ENCODE measurements at regions not wholly inside any gene's neighbourhood (a gene's known extent, or its start where the extent isn't known, plus 50 kb on each side); places are given as distances from the start of the nearest gene placed in this dataset.

- no peak overlapping the region for H3K4me3 Mint-ChIP-seq
- no peak overlapping the region for H3K27ac Mint-ChIP-seq
- peaks cover 4% of the 10 kb centered on the region for H3K9me3 Mint-ChIP-seq
These were observed 177.3 kb downstream of the EMP1 start for GRCh38 chr12:13373803-13374202.

GRCh38 chr12:13373131-13373530, 176.6 kb downstream of the EMP1 start:
- peaks cover 7% of the 10 kb centered on the region for H3K27me3 Mint-ChIP-seq
- H3K4me3 Mint-ChIP-seq = no peak overlapping the region
- DNase-seq = no peak
- no peaks in the 10 kb centered on the region for H3K36me3 Mint-ChIP-seq
- H3K4me1 Mint-ChIP-seq = no peaks in the 10 kb centered on the region
- H3K27ac Mint-ChIP-seq = no peak overlapping the region
- H3K9me3 Mint-ChIP-seq = peaks cover 4% of the 10 kb centered on the region

More at GRCh38 chr12:13373803-13374202, 177.3 kb downstream of the EMP1 start:
- H3K27me3 Mint-ChIP-seq = peaks cover 7% of the 10 kb centered on the region
- no peak for DNase-seq
- no peaks in the 10 kb centered on the region for H3K4me1 Mint-ChIP-seq
- no peaks in the 10 kb centered on the region for H3K36me3 Mint-ChIP-seq

GRCh38 chr12:13372386-13372785, 175.9 kb downstream of the EMP1 start:
- no peaks in the 10 kb centered on the region for H3K9me3 Mint-ChIP-seq
- H3K36me3 Mint-ChIP-seq = no peaks in the 10 kb centered on the region
- H3K27ac Mint-ChIP-seq = no peak overlapping the region
- DNase-seq = no peak
- H3K4me3 Mint-ChIP-seq = no peak overlapping the region
- H3K27me3 Mint-ChIP-seq = peaks cover 7% of the 10 kb centered on the region
- no peaks in the 10 kb centered on the region for H3K4me1 Mint-ChIP-seq

- H3K36me3 Mint-ChIP-seq = no peaks in the 10 kb centered on the region
- H3K9me3 Mint-ChIP-seq = no peaks in the 10 kb centered on the region
- H3K27me3 Mint-ChIP-seq = peaks cover 7% of the 10 kb centered on the region
- no peak for DNase-seq
- H3K4me1 Mint-ChIP-seq = no peaks in the 10 kb centered on the region
- no peak overlapping the region for H3K27ac Mint-ChIP-seq
- H3K4me3 Mint-ChIP-seq = no peak overlapping the region
These were observed 175.3 kb downstream of the EMP1 start for GRCh38 chr12:13371797-13372196.

GRCh38 chr12:13371367-13371766, 174.8 kb downstream of the EMP1 start:
- Mint-ChIP-seq H3K4me1 (no peaks in the 10 kb centered on the region), H3K36me3 (no peaks in the 10 kb centered on the region), H3K27me3 (peaks cover 7% of the 10 kb centered on the region), H3K9me3 (no peaks in the 10 kb centered on the region), H3K4me3 (no peak overlapping the region), H3K27ac (no peak overlapping the region)
- DNase-seq = no peak

GRCh38 chr12:13369474-13370056, 173.0 kb downstream of the EMP1 start:
- Mint-ChIP-seq H3K36me3 (no peaks in the 10 kb centered on the region), H3K27ac (no peak overlapping the region), H3K4me1 (no peaks in the 10 kb centered on the region)

GRCh38 chr12:13368971-13369370, 172.4 kb downstream of the EMP1 start:
- no peaks in the 10 kb centered on the region for H3K4me1 Mint-ChIP-seq
- no peaks in the 10 kb centered on the region for H3K36me3 Mint-ChIP-seq
- no peak overlapping the region for H3K4me3 Mint-ChIP-seq
- no peaks in the 10 kb centered on the region for H3K9me3 Mint-ChIP-seq
- no peak for DNase-seq
- no peak overlapping the region for H3K27ac Mint-ChIP-seq
- H3K27me3 Mint-ChIP-seq = peaks cover 7% of the 10 kb centered on the region

More at GRCh38 chr12:13369474-13370056, 173.0 kb downstream of the EMP1 start:
- H3K9me3 Mint-ChIP-seq = no peaks in the 10 kb centered on the region
- no peak for DNase-seq
- H3K4me3 Mint-ChIP-seq = no peak overlapping the region
- H3K27me3 Mint-ChIP-seq = peaks cover 7% of the 10 kb centered on the region

- peaks cover 8% of the 10 kb centered on the region for H3K27me3 Mint-ChIP-seq
- DNase-seq = no peak
- no peaks in the 10 kb centered on the region for H3K36me3 Mint-ChIP-seq
- no peak overlapping the region for H3K4me3 Mint-ChIP-seq
- H3K27ac Mint-ChIP-seq = no peak overlapping the region
- H3K4me1 Mint-ChIP-seq = no peaks in the 10 kb centered on the region
- no peaks in the 10 kb centered on the region for H3K9me3 Mint-ChIP-seq
These were observed 171.9 kb downstream of the EMP1 start for GRCh38 chr12:13368431-13368830.

- no peaks in the 10 kb centered on the region for H3K9me3 Mint-ChIP-seq
- H3K4me1 Mint-ChIP-seq = no peaks in the 10 kb centered on the region
- DNase-seq = no peak
- H3K27ac Mint-ChIP-seq = no peak overlapping the region
- no peak overlapping the region for H3K4me3 Mint-ChIP-seq
- H3K36me3 Mint-ChIP-seq = no peaks in the 10 kb centered on the region
- H3K27me3 Mint-ChIP-seq = peaks cover 12% of the 10 kb centered on the region
These were observed 171.4 kb downstream of the EMP1 start for GRCh38 chr12:13367973-13368372.

GRCh38 chr12:13365748-13366366, 169.3 kb downstream of the EMP1 start:
- DNase-seq = no peak
- H3K27me3 Mint-ChIP-seq = peaks cover 24% of the 10 kb centered on the region
- no peaks in the 10 kb centered on the region for H3K4me1 Mint-ChIP-seq
- H3K9me3 Mint-ChIP-seq = no peaks in the 10 kb centered on the region
- H3K27ac Mint-ChIP-seq = no peak overlapping the region
- H3K36me3 Mint-ChIP-seq = no peaks in the 10 kb centered on the region
- H3K4me3 Mint-ChIP-seq = no peak overlapping the region

- Mint-ChIP-seq H3K4me3 (no peak overlapping the region), H3K27me3 (peaks cover 46% of the 10 kb centered on the region), H3K4me1 (no peaks in the 10 kb centered on the region), H3K27ac (no peak overlapping the region), H3K9me3 (no peaks in the 10 kb centered on the region), H3K36me3 (no peaks in the 10 kb centered on the region)
- peak; percentile 42 for DNase-seq
These were observed 165.8 kb downstream of the EMP1 start for GRCh38 chr12:13362260-13362841.

- H3K36me3 Mint-ChIP-seq = no peaks in the 10 kb centered on the region
- peaks cover 46% of the 10 kb centered on the region for H3K27me3 Mint-ChIP-seq
- no peak for DNase-seq
- no peak overlapping the region for H3K4me3 Mint-ChIP-seq
- no peaks in the 10 kb centered on the region for H3K4me1 Mint-ChIP-seq
- H3K9me3 Mint-ChIP-seq = no peaks in the 10 kb centered on the region
- no peak overlapping the region for H3K27ac Mint-ChIP-seq
These were observed 163.1 kb downstream of the EMP1 start for GRCh38 chr12:13359636-13360035.

- Mint-ChIP-seq H3K4me3 (no peak overlapping the region), H3K4me1 (no peaks in the 10 kb centered on the region), H3K27ac (no peak overlapping the region), H3K27me3 (peaks cover 46% of the 10 kb centered on the region), H3K9me3 (no peaks in the 10 kb centered on the region), H3K36me3 (no peaks in the 10 kb centered on the region)
- DNase-seq = no peak
These were observed 161.9 kb downstream of the EMP1 start for GRCh38 chr12:13358391-13358905.

GRCh38 chr12:13350946-13351345, 154.4 kb downstream of the EMP1 start:
- Mint-ChIP-seq H3K4me1 (peaks cover 6% of the 10 kb centered on the region), H3K9me3 (no peaks in the 10 kb centered on the region), H3K27ac (no peak overlapping the region), H3K36me3 (no peaks in the 10 kb centered on the region), H3K4me3 (no peak overlapping the region), H3K27me3 (peaks cover 50% of the 10 kb centered on the region)
- no peak for DNase-seq

GRCh38 chr12:13350381-13350780, 153.9 kb downstream of the EMP1 start:
- H3K27ac Mint-ChIP-seq = no peak overlapping the region
- no peaks in the 10 kb centered on the region for H3K36me3 Mint-ChIP-seq
- peaks cover 6% of the 10 kb centered on the region for H3K4me1 Mint-ChIP-seq
- DNase-seq = no peak
- no peak overlapping the region for H3K4me3 Mint-ChIP-seq
- H3K27me3 Mint-ChIP-seq = peaks cover 50% of the 10 kb centered on the region
- no peaks in the 10 kb centered on the region for H3K9me3 Mint-ChIP-seq

- no peak overlapping the region for H3K27ac Mint-ChIP-seq
- H3K27me3 Mint-ChIP-seq = peaks cover 57% of the 10 kb centered on the region
- H3K36me3 Mint-ChIP-seq = no peaks in the 10 kb centered on the region
- no peaks in the 10 kb centered on the region for H3K9me3 Mint-ChIP-seq
- peaks cover 6% of the 10 kb centered on the region for H3K4me1 Mint-ChIP-seq
- H3K4me3 Mint-ChIP-seq = no peak overlapping the region
- DNase-seq = no peak
These were observed 151.9 kb downstream of the EMP1 start for GRCh38 chr12:13348464-13348863.

Data from activated naive CD8-positive, alpha-beta T cell treated with anti-CD3 and anti-CD28 coated beads for 36 hours (primary cell).